Rectal smooth muscle tissue (tissue), 1 donor: ENCODE measurements at regions not wholly inside any gene's neighbourhood (a gene's known extent, or its start where the extent isn't known, plus 50 kb on each side); places are given as distances from the start of the nearest gene placed in this dataset.
"Not testable (repeated sequence)": the region's sequence is repeated elsewhere in the genome, so short reads cannot be mapped to it uniquely, and the experiment has no call there.

Experiments
- H3K27ac ChIP-seq: one replicate; pipeline ENCODE4 v1.7.0; 2013; ENCODE audit warnings: low read depth, low read length, inconsistent platforms
- H3K27me3 ChIP-seq: one replicate; pipeline ENCODE4 v1.7.0; 2013; ENCODE audit warnings: low read length; ENCODE audit not compliant: control insufficient read depth, insufficient read depth
- H3K36me3 ChIP-seq: one replicate; pipeline ENCODE4 v1.7.0; 2013; ENCODE audit warnings: low read length; ENCODE audit not compliant: control insufficient read depth, insufficient read depth
- H3K4me1 ChIP-seq: one replicate; pipeline ENCODE4 v1.7.0; 2013; ENCODE audit warnings: low read length; ENCODE audit not compliant: control insufficient read depth, insufficient read depth
- H3K4me3 ChIP-seq: one replicate; pipeline ENCODE4 v1.7.0; 2013; ENCODE audit warnings: low read length
- H3K9ac ChIP-seq: one replicate; pipeline ENCODE4 v1.7.0; 2013; ENCODE audit warnings: low read length

- H3K27ac ChIP-seq: no peak overlapping the region
- no peak overlapping the region for H3K9ac ChIP-seq
Observed at GRCh38 chr6:145561095-145562072, 173.9 kb downstream of the EPM2A start.

GRCh38 chr6:145562771-145563615 is 172.3 kb downstream of the EPM2A start:
- H3K27me3 ChIP-seq: no peaks in the 10 kb centered on the region
- no peak overlapping the region for H3K27ac ChIP-seq
- no peak overlapping the region for H3K4me3 ChIP-seq
- no peaks in the 10 kb centered on the region for H3K36me3 ChIP-seq
- H3K4me1 ChIP-seq: no peaks in the 10 kb centered on the region
- no peak overlapping the region for H3K9ac ChIP-seq

More at GRCh38 chr6:145561095-145562072, 173.9 kb downstream of the EPM2A start:
- Histone ChIP-seq H3K4me1 (peaks cover 1% of the 10 kb centered on the region), H3K4me3 (no peak overlapping the region), H3K27me3 (no peaks in the 10 kb centered on the region), H3K36me3 (no peaks in the 10 kb centered on the region)

- Histone ChIP-seq H3K27me3 (no peaks in the 10 kb centered on the region), H3K9ac (no peak overlapping the region), H3K4me3 (no peak overlapping the region), H3K27ac (no peak overlapping the region), H3K36me3 (no peaks in the 10 kb centered on the region), H3K4me1 (no peaks in the 10 kb centered on the region)
Observed at GRCh38 chr6:145564553-145564952, 170.8 kb downstream of the EPM2A start.

- Histone ChIP-seq H3K9ac (no peak overlapping the region), H3K27me3 (no peaks in the 10 kb centered on the region), H3K27ac (no peak overlapping the region), H3K4me3 (no peak overlapping the region), H3K36me3 (no peaks in the 10 kb centered on the region), H3K4me1 (no peaks in the 10 kb centered on the region)
Observed at GRCh38 chr6:145567684-145568252, 167.6 kb downstream of the EPM2A start.

- H3K27me3 ChIP-seq: no peaks in the 10 kb centered on the region
- H3K4me3 ChIP-seq: no peak overlapping the region
- H3K27ac ChIP-seq: no peak overlapping the region
- H3K4me1 ChIP-seq: no peaks in the 10 kb centered on the region
- no peaks in the 10 kb centered on the region for H3K36me3 ChIP-seq
- no peak overlapping the region for H3K9ac ChIP-seq
Observed at GRCh38 chr6:145569140-145569539, 166.2 kb downstream of the EPM2A start.

- H3K4me1 ChIP-seq, H3K27me3 ChIP-seq, H3K4me3 ChIP-seq, H3K9ac ChIP-seq, H3K27ac ChIP-seq, H3K36me3 ChIP-seq: not testable (repeated sequence)
Observed at GRCh38 chr6:145570336-145570735, 165.0 kb downstream of the EPM2A start.

GRCh38 chr6:145574269-145574668 is 161.1 kb downstream of the EPM2A start:
- not testable (repeated sequence) for H3K4me1 ChIP-seq, H3K27me3 ChIP-seq, H3K27ac ChIP-seq, H3K9ac ChIP-seq, H3K4me3 ChIP-seq, H3K36me3 ChIP-seq
